Neural cell (in vitro differentiated cells): ENCODE measurements at regions not wholly inside any gene's neighbourhood (a gene's known extent, or its start where the extent isn't known, plus 50 kb on each side); places are given as distances from the start of the nearest gene placed in this dataset.

ENCODE experiments used
- H2AFZ ChIP-seq: fragments of 200-600, 300-800 bp; sonication (generic), shearing (Covaris generic); 2 replicates; pipeline ENCODE4 v1.6.0; 2014; ENCODE audit warnings: low read depth, mild to moderate bottlenecking, antibody characterized with exemption, low read length, moderate library complexity
- H3F3A ChIP-seq: fragments of 200-600 bp; shearing (Covaris generic); 2 replicates; pipeline ENCODE4 v1.6.1; 2016; ENCODE audit warnings: mild to moderate bottlenecking, moderate library complexity, mixed read lengths, antibody characterized with exemption, low read length; ENCODE audit not compliant: insufficient read depth, poor library complexity, severe bottlenecking
- H3K27ac ChIP-seq: fragments of 200-600, 300-800 bp; sonication (generic), shearing (Covaris generic); 2 replicates; pipeline ENCODE4 v1.5.1; 2014; ENCODE audit warnings: mild to moderate bottlenecking, low read length, moderate library complexity
- H3K27me3 ChIP-seq: fragments of 300-800, 200-600 bp; sonication (generic), shearing (Covaris generic); 2 replicates; pipeline ENCODE4 v1.6.0; 2014; ENCODE audit warnings: mild to moderate bottlenecking, low read depth, low read length, moderate library complexity; ENCODE audit not compliant: insufficient read depth
- H3K36me3 ChIP-seq: fragments of 300-800, 200-600 bp; sonication (generic), shearing (Covaris generic); 2 replicates; pipeline ENCODE4 v1.5.1; 2014; ENCODE audit warnings: mild to moderate bottlenecking, antibody characterized with exemption, low read length, moderate library complexity; ENCODE audit not compliant: insufficient read depth
- H3K4me2 ChIP-seq: fragments of 300-800, 200-600 bp; sonication (generic), shearing (Covaris generic); 2 replicates; pipeline ENCODE4 v1.6.0; 2014; ENCODE audit warnings: mild to moderate bottlenecking, low read length
- H3K4me3 ChIP-seq: fragments of 300-800, 200-600 bp; sonication (generic), shearing (Covaris generic); 2 replicates; pipeline ENCODE4 v1.5.1; 2014; ENCODE audit warnings: mild to moderate bottlenecking, low read length, moderate library complexity
- H3K79me2 ChIP-seq: fragments of 200-600 bp; shearing (Covaris generic); replicated peaks from 2 replicates; pipeline ENCODE4 v1.6.0; 2014; ENCODE audit warnings: mild to moderate bottlenecking, low read length, moderate library complexity; ENCODE audit not compliant: insufficient read depth
- H3K9ac ChIP-seq: fragments of 300-800, 200-600 bp; sonication (generic), shearing (Covaris generic); 2 replicates; pipeline ENCODE4 v1.6.1; 2016; ENCODE audit warnings: mild to moderate bottlenecking, low read length, mixed read lengths
- H3K9me2 ChIP-seq: fragments of 200-600 bp; shearing (Covaris generic); 2 replicates; pipeline ENCODE4 v1.6.1; 2016; ENCODE audit warnings: mild to moderate bottlenecking, low read length, mixed read lengths; ENCODE audit not compliant: insufficient read depth
- H3K9me3 ChIP-seq: fragments of 200-600, 300-800 bp; sonication (generic), shearing (Covaris generic); 2 replicates; pipeline ENCODE4 v1.6.1; 2016; ENCODE audit warnings: mild to moderate bottlenecking, mixed run types, low read length, moderate library complexity, mixed read lengths
- H4K20me1 ChIP-seq: fragments of 200-600 bp; shearing (Covaris generic); 2 replicates; pipeline ENCODE4 v1.6.1; 2016; ENCODE audit warnings: mild to moderate bottlenecking, mixed run types; ENCODE audit not compliant: insufficient read depth
- EP300 ChIP-seq: fragments of 450-650 bp; conservative IDR thresholded peaks from 2 replicates; pipeline ENCODE4 v1.6.1; 2014; ENCODE audit warnings: antibody characterized with exemption, mild to moderate bottlenecking, moderate library complexity; ENCODE audit not compliant: poor library complexity, severe bottlenecking
- EZH2 ChIP-seq: fragments of 200-600, 300-800 bp; shearing (Covaris generic), sonication (generic); IDR thresholded peaks from 2 replicates; pipeline ENCODE4 v1.6.1; 2014; ENCODE audit warnings: antibody characterized with exemption, low read length, borderline replicate concordance, mild to moderate bottlenecking; ENCODE audit not compliant: insufficient read depth, poor library complexity, severe bottlenecking
- MXI1 ChIP-seq: fragments of 450-650 bp; conservative IDR thresholded peaks from 2 replicates; pipeline ENCODE4 v1.6.1; 2014; ENCODE audit warnings: antibody characterized with exemption, mild to moderate bottlenecking; ENCODE audit not compliant: poor library complexity, severe bottlenecking
- POLR2AphosphoS5 ChIP-seq: IDR thresholded peaks from 2 replicates; pipeline ENCODE4 v1.6.1; 2012
- RAD21 ChIP-seq: fragments of 450-650 bp; conservative IDR thresholded peaks from 2 replicates; pipeline ENCODE4 v1.6.1; 2014; ENCODE audit warnings: antibody characterized with exemption, mild to moderate bottlenecking, moderate library complexity
- SMC3 ChIP-seq: fragments of 450-650 bp; conservative IDR thresholded peaks from 2 replicates; pipeline ENCODE4 v1.6.1; 2014; ENCODE audit warnings: antibody characterized with exemption, mild to moderate bottlenecking, moderate library complexity; ENCODE audit not compliant: poor library complexity
- TAF1 ChIP-seq: IDR thresholded peaks from 2 replicates; pipeline ENCODE4 v1.6.1; 2012; ENCODE audit warnings: low read depth
- TF ChIP-seq, protein P1 (sequence below): IDR thresholded peaks from 2 replicates; pipeline ENCODE4 v1.6.1; 2012; ENCODE audit warnings: borderline replicate concordance
- TF ChIP-seq, protein P2 (sequence below): fragments of 450-650 bp; IDR thresholded peaks from 2 replicates; pipeline ENCODE4 v1.5.1; 2014; ENCODE audit warnings: antibody characterized with exemption, mild to moderate bottlenecking, moderate library complexity; ENCODE audit not compliant: poor library complexity, severe bottlenecking

DNA sequence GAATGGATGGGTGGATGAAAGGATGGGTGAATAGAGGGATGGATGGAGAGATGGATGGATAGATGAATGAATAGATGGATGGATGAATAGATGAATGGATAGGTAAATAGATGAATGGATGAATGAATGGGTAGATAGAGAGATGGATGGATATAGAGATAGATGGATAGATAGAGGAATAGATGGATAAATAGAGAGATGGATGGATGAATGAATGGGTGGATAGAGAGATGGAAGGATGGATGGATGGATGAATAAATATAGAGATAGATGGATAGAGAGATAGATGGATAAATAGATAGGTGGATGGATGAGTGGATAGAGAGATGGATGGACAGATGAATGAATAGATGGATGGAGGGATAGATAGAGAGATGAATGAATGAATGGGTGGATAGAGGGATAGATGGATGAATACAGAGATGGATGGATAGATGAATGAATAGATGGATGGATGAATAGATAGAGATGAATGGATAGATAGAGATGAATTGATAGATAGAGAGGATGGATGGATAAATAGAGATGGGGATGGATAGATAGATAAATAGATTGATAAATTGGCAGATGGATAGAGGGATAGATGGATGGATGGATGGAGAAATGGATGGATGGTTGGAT is 106.7 kb upstream of the SOX1 start:
- H3K36me3 ChIP-seq, result no peaks in the 10 kb centered on the region
- TF ChIP-seq SMC3 (no peak), EP300 (no peak), RAD21 (no peak), EZH2 (no peak), POLR2AphosphoS5 (no peak), MXI1 (no peak), TAF1 (no peak)
- TF ChIP-seq, protein P1, sequence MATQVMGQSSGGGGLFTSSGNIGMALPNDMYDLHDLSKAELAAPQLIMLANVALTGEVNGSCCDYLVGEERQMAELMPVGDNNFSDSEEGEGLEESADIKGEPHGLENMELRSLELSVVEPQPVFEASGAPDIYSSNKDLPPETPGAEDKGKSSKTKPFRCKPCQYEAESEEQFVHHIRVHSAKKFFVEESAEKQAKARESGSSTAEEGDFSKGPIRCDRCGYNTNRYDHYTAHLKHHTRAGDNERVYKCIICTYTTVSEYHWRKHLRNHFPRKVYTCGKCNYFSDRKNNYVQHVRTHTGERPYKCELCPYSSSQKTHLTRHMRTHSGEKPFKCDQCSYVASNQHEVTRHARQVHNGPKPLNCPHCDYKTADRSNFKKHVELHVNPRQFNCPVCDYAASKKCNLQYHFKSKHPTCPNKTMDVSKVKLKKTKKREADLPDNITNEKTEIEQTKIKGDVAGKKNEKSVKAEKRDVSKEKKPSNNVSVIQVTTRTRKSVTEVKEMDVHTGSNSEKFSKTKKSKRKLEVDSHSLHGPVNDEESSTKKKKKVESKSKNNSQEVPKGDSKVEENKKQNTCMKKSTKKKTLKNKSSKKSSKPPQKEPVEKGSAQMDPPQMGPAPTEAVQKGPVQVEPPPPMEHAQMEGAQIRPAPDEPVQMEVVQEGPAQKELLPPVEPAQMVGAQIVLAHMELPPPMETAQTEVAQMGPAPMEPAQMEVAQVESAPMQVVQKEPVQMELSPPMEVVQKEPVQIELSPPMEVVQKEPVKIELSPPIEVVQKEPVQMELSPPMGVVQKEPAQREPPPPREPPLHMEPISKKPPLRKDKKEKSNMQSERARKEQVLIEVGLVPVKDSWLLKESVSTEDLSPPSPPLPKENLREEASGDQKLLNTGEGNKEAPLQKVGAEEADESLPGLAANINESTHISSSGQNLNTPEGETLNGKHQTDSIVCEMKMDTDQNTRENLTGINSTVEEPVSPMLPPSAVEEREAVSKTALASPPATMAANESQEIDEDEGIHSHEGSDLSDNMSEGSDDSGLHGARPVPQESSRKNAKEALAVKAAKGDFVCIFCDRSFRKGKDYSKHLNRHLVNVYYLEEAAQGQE, result no peak
- TF ChIP-seq, protein P2, sequence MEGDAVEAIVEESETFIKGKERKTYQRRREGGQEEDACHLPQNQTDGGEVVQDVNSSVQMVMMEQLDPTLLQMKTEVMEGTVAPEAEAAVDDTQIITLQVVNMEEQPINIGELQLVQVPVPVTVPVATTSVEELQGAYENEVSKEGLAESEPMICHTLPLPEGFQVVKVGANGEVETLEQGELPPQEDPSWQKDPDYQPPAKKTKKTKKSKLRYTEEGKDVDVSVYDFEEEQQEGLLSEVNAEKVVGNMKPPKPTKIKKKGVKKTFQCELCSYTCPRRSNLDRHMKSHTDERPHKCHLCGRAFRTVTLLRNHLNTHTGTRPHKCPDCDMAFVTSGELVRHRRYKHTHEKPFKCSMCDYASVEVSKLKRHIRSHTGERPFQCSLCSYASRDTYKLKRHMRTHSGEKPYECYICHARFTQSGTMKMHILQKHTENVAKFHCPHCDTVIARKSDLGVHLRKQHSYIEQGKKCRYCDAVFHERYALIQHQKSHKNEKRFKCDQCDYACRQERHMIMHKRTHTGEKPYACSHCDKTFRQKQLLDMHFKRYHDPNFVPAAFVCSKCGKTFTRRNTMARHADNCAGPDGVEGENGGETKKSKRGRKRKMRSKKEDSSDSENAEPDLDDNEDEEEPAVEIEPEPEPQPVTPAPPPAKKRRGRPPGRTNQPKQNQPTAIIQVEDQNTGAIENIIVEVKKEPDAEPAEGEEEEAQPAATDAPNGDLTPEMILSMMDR, result no peak

DNA sequence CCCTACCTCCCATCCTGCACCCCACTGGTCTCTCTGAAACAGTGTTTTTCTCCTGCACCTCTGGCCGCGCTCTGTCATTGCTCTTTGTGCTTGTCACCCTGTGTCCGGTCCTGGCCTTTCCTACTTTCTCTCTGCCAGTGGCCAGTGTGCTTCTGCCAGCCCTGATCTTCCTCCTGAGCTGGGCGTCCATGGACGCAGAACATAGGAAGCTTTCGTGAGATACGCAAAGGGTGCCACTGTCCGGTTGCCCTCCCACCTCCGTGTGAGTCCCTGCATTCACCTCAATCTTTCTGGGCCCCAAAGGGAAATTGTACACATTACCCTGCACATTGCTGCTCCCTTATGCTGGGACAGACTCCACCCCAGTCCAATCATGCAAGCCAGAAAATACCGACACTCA is 105.7 kb upstream of the SOX1 start:
- no peaks in the 10 kb centered on the region for H3K9me3 ChIP-seq
- no peaks in the 10 kb centered on the region for H3K27me3 ChIP-seq
- H3K79me2 ChIP-seq, result no peaks in the 10 kb centered on the region
- H3K4me2 ChIP-seq, result no peak overlapping the region
- no peaks in the 10 kb centered on the region for H3F3A ChIP-seq
- no peak overlapping the region for H3K4me3 ChIP-seq
- no peaks in the 10 kb centered on the region for H4K20me1 ChIP-seq
- no peak overlapping the region for H2AFZ ChIP-seq
- H3K27ac ChIP-seq, result no peak overlapping the region
- H3K36me3 ChIP-seq, result no peaks in the 10 kb centered on the region
- no peak overlapping the region for H3K9ac ChIP-seq
- H3K9me2 ChIP-seq, result no peaks in the 10 kb centered on the region
- TF ChIP-seq, protein P2, result no peak
- TF ChIP-seq MXI1 (no peak), RAD21 (no peak), POLR2AphosphoS5 (no peak), EZH2 (no peak), TAF1 (no peak), SMC3 (no peak), EP300 (no peak)
- TF ChIP-seq, protein P1, result no peak

More for the DNA sequence above, 106.7 kb upstream of the SOX1 start:
- Histone ChIP-seq H4K20me1 (no peaks in the 10 kb centered on the region), H3F3A (no peaks in the 10 kb centered on the region), H3K27me3 (no peaks in the 10 kb centered on the region), H3K9me3 (no peaks in the 10 kb centered on the region), H3K4me3 (no peak overlapping the region), H3K9me2 (no peaks in the 10 kb centered on the region), H2AFZ (no peak overlapping the region), H3K9ac (no peak overlapping the region), H3K4me2 (no peak overlapping the region), H3K79me2 (no peaks in the 10 kb centered on the region), H3K27ac (no peak overlapping the region)
